ENCODE measurements at regions not wholly inside any gene's neighbourhood (a gene's known extent, or its start where the extent isn't known, plus 50 kb on each side); places are given as distances from the start of the nearest gene placed in this dataset.

DNA sequence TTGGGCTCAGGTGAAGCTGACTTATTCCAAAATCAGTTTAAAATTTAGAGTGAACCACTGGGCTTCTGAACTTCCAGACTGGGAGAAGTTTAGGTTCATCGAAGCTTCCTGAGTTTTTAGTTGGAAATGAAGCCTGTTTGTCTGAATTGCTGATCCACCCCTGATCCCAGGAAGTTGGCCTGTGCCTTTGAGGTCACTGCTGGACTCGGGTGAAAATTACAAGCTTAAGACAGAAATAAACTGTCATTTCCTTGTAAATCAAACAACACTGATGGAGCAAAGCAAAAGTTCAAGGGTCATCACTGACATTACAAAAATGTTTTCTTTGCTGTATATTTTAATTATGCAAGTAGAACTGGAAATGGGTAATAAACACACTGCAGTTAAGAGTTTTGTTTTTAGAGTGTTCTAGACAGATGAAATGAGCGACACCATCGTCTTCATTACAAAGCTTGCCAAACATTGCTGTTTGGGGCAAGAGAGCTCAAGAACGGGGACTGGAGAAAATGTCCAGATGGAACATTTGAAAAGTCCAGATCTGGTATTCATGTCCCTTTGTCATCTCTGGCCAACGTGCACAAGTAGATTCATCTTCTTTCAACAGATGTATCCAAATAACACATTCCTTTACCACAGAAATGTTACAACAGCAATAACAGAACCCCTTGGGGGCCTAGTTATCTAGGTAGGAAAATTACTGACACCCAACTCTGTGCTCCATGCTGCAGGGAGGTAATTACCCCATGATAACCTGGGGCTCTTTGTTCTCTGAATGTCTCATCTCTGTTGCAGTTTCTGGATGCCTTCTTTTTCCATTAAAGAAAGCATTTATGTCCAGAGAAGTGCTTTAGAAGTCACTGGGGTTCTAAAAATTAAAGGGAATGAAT is 142.4 kb upstream of the ERCC6L2 start:
- no peak for TF ChIP-seq EZH2 (IDR thresholded peaks at IDR 0.05; ENCODE audit: borderline replicate concordance)
- no peak for TF ChIP-seq EZH2phosphoT487 (IDR thresholded peaks at IDR 0.05; ENCODE audit: low read depth, severe bottlenecking, unreplicated experiment)
- TF ChIP-seq, protein P1, sequence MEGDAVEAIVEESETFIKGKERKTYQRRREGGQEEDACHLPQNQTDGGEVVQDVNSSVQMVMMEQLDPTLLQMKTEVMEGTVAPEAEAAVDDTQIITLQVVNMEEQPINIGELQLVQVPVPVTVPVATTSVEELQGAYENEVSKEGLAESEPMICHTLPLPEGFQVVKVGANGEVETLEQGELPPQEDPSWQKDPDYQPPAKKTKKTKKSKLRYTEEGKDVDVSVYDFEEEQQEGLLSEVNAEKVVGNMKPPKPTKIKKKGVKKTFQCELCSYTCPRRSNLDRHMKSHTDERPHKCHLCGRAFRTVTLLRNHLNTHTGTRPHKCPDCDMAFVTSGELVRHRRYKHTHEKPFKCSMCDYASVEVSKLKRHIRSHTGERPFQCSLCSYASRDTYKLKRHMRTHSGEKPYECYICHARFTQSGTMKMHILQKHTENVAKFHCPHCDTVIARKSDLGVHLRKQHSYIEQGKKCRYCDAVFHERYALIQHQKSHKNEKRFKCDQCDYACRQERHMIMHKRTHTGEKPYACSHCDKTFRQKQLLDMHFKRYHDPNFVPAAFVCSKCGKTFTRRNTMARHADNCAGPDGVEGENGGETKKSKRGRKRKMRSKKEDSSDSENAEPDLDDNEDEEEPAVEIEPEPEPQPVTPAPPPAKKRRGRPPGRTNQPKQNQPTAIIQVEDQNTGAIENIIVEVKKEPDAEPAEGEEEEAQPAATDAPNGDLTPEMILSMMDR (IDR thresholded peaks at IDR 0.05; ENCODE audit: poor library complexity): no peak
